ENCODE measurements at regions not wholly inside any gene's neighbourhood (a gene's known extent, or its start where the extent isn't known, plus 50 kb on each side); places are given as distances from the start of the nearest gene placed in this dataset.

GRCh38 chr6:3910106-3910663, 61.0 kb downstream of the FAM50B start:
- Mint-ChIP-seq H3K4me3 (no peak overlapping the region), H3K27me3 (ENCODE audit: low read depth) (peaks cover 16% of the 10 kb centered on the region), H3K9me3 (peaks cover 5% of the 10 kb centered on the region), H3K4me1 (peaks cover 48% of the 10 kb centered on the region), H3K27ac (no peak overlapping the region), H3K36me3 (no peaks in the 10 kb centered on the region)
- CTCF ChIA-PET: interaction anchor here (1.0 to 4.8 kb wide), 3 partner anchors 23 to 68 kb away, joined by 5 to 31 read pairs (median 5); partner anchors contain the start of gene FAM50B
- TF ChIP-seq IRF1 (CRISPR knock-in tag; IDR thresholded peaks at IDR 0.05) (no peak), OVOL2 (CRISPR knock-in tag; IDR thresholded peaks at IDR 0.05; ENCODE audit: borderline replicate concordance) (no peak), ATF6 (CRISPR knock-in tag; IDR thresholded peaks at IDR 0.05) (no peak), TP53 (CRISPR knock-in tag; IDR thresholded peaks at IDR 0.05) (no peak), MLX (CRISPR knock-in tag; IDR thresholded peaks at IDR 0.05) (no peak), ATF3 (CRISPR knock-in tag; conservative IDR thresholded peaks at IDR 0.05) (no peak), ZNF423 (CRISPR knock-in tag; IDR thresholded peaks at IDR 0.05) (no peak), GTF2I (CRISPR knock-in tag; conservative IDR thresholded peaks at IDR 0.05) (no peak), MAX (CRISPR knock-in tag; IDR thresholded peaks at IDR 0.05) (no peak), NFE2L1 (CRISPR knock-in tag; IDR thresholded peaks at IDR 0.05) (no peak), AR (CRISPR knock-in tag; IDR thresholded peaks at IDR 0.05) (no peak), NR2C2 (CRISPR knock-in tag; IDR thresholded peaks at IDR 0.05) (no peak), ZNF512 (CRISPR knock-in tag; IDR thresholded peaks at IDR 0.05; ENCODE audit: borderline replicate concordance) (no peak), IRF2 (CRISPR knock-in tag; IDR thresholded peaks at IDR 0.05; ENCODE audit: borderline replicate concordance, low read depth) (no peak), ARID4B (CRISPR knock-in tag; IDR thresholded peaks at IDR 0.05; ENCODE audit: borderline replicate concordance) (no peak), ELF4 (CRISPR knock-in tag; IDR thresholded peaks at IDR 0.05; ENCODE audit: low read depth) (no peak), SMAD3 (CRISPR knock-in tag; IDR thresholded peaks at IDR 0.05; ENCODE audit: borderline replicate concordance) (no peak), TEAD1 (CRISPR knock-in tag; IDR thresholded peaks at IDR 0.05) (no peak)
- ATAC-seq: no peak
- no peak for DNase-seq (ENCODE audit: low spot score)
- POLR2A ChIA-PET: no interaction called here

All from WTC11 (cell line).